ENCODE measurements at regions not wholly inside any gene's neighbourhood (a gene's known extent, or its start where the extent isn't known, plus 50 kb on each side); places are given as distances from the start of the nearest gene placed in this dataset.

DNA sequence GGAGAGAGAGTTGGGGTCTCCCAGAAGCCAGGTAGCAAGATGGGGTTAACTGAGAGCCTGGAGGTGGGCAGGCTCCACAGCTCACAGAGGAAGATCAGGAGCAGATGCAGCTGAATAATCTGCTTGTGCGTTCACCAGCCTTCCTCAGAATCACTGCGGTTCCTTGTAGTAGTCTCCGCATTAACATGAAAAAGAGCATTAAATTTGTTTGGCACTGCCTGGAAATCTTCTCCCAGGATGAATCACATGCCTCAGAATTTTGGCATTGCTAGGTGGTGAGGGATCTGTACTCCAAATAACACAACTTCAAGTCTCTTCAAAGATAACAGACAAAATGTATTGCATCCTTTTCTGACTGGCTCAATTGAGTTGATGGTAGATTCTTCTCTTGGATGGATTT, 700.6 kb upstream of the ARRDC4 start:
- DNase-seq (ENCODE audit: low read depth): no peak
- TF ChIP-seq CTCF (IDR thresholded peaks at IDR 0.05; ENCODE audit: low read length, missing control alignments): no peak
- H3K4me3 ChIP-seq (replicated peaks; ENCODE audit: low read depth, low read length): no peak overlapping the region

GRCh38 chr15:97301166-97301565, 659.3 kb upstream of the ARRDC4 start:
- H3K4me3 ChIP-seq (replicated peaks; ENCODE audit: low read depth, low read length): no peak overlapping the region
- TF ChIP-seq CTCF (IDR thresholded peaks at IDR 0.05; ENCODE audit: low read length, missing control alignments): no peak
- DNase-seq (ENCODE audit: low read depth): no peak

DNA sequence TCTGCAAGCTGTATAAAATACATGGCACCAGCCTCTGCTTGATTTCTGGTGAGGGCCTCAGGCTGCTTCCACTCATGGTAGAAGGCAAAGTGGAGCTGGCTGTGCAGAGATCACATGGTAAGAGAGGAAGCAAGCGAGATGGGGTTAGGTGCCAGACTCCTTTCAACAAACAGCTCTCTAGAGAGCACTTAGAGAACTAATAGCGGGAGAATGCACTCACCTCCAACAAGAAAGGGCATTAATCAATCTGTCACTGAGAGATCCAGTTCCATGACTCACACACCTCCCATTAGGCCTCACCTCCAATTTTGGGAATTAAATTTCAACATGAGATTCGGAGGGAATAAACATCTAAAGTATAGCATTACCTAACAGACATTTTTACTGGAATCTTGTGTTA, 644.1 kb upstream of the ARRDC4 start:
- no peak for DNase-seq (ENCODE audit: low read depth)
- TF ChIP-seq CTCF (IDR thresholded peaks at IDR 0.05; ENCODE audit: low read length, missing control alignments): no peak
- H3K4me3 ChIP-seq (replicated peaks; ENCODE audit: low read depth, low read length): no peak overlapping the region

- no peak for DNase-seq (ENCODE audit: low read depth)
- H3K4me3 ChIP-seq (replicated peaks; ENCODE audit: low read depth, low read length): no peak overlapping the region
- TF ChIP-seq CTCF (IDR thresholded peaks at IDR 0.05; ENCODE audit: low read length, missing control alignments): no peak
These were observed 643.3 kb upstream of the ARRDC4 start for GRCh38 chr15:97317163-97317562.

- H3K4me3 ChIP-seq (replicated peaks; ENCODE audit: low read depth, low read length): no peak overlapping the region
- TF ChIP-seq CTCF (IDR thresholded peaks at IDR 0.05; ENCODE audit: low read length, missing control alignments): no peak
- DNase-seq (ENCODE audit: low read depth): no peak
These were observed 641.2 kb upstream of the ARRDC4 start for GRCh38 chr15:97319291-97319690.

DNA sequence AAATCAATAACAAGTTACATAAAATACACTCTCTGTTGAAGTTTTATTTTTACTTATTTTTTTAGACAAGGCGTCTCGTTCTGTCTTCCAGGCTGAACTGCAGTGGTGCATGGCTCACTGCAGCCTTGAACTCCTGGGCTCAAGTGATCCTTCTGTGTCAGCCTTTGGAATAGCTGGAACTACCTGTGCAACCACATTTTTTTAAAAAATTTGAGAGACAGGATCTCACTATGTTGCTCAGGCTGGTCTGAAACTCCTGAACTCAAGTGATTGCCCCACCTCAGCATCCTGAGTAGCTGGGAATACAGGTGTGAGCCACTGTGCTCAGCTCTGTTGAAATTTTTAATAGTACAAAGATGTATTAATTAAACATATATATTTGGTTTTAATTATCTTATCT, 614.3 kb upstream of the ARRDC4 start:
- TF ChIP-seq CTCF (IDR thresholded peaks at IDR 0.05; ENCODE audit: low read length, missing control alignments): no peak
- no peak overlapping the region for H3K4me3 ChIP-seq (replicated peaks; ENCODE audit: low read depth, low read length)
- DNase-seq (ENCODE audit: low read depth): no peak

DNA sequence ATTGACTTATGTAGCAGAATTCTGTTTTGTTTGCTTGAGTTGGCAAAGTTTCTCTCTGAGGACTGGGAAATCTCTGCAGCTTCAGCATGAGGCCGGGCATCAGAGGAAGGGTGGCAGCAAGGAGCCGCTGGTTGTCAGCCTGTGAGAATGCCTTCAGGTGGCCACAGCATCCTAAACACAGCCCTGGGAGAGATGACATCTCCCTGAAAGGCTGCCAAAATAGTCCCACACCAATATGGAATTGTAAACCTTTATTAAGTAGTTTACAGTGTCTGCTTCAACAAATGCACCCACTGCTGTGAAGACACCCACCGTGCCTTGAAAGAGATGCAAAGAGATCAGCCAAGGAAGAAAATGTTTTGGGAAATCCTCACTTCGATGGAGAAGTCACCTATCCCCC, 609.7 kb upstream of the ARRDC4 start:
- no peak overlapping the region for H3K4me3 ChIP-seq (replicated peaks; ENCODE audit: low read depth, low read length)
- no peak for TF ChIP-seq CTCF (IDR thresholded peaks at IDR 0.05; ENCODE audit: low read length, missing control alignments)
- no peak for DNase-seq (ENCODE audit: low read depth)

All from fibroblast of pulmonary artery (primary cell).